ENCODE measurements at regions not wholly inside any gene's neighbourhood (a gene's known extent, or its start where the extent isn't known, plus 50 kb on each side); places are given as distances from the start of the nearest gene placed in this dataset.
A peak's percentile ranks its signal among the peaks of the same experiment; 100 is the strongest.

DNA sequence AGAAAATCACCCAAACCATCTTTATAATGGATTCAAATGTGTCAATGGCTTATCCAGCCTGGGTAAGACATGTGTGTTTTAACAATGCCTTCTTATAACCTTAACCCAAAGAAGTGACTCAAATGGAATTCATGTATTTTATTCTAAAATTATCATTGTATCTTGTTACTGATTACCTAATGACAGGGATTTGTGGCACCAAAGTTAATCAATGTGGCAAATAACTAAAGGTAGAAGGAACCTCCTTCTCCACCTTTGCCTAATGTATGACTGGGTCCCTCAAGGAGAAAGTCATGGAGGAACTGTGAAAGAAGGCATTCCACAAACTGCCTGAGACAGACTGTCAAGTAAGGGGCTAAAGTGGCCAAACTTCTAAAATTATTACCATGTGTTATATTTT is 84.4 kb upstream of the ITGA1 start:
- TF ChIP-seq, protein P1, sequence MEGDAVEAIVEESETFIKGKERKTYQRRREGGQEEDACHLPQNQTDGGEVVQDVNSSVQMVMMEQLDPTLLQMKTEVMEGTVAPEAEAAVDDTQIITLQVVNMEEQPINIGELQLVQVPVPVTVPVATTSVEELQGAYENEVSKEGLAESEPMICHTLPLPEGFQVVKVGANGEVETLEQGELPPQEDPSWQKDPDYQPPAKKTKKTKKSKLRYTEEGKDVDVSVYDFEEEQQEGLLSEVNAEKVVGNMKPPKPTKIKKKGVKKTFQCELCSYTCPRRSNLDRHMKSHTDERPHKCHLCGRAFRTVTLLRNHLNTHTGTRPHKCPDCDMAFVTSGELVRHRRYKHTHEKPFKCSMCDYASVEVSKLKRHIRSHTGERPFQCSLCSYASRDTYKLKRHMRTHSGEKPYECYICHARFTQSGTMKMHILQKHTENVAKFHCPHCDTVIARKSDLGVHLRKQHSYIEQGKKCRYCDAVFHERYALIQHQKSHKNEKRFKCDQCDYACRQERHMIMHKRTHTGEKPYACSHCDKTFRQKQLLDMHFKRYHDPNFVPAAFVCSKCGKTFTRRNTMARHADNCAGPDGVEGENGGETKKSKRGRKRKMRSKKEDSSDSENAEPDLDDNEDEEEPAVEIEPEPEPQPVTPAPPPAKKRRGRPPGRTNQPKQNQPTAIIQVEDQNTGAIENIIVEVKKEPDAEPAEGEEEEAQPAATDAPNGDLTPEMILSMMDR (IDR thresholded peaks at IDR 0.05), result no peak
- Histone ChIP-seq H3K4me3 (no peak overlapping the region), H3K27ac (peak overlapping the region in 1 of 2 donors; percentile 20)
- DNase-seq (ENCODE audit: low spot score), result no peak

DNA sequence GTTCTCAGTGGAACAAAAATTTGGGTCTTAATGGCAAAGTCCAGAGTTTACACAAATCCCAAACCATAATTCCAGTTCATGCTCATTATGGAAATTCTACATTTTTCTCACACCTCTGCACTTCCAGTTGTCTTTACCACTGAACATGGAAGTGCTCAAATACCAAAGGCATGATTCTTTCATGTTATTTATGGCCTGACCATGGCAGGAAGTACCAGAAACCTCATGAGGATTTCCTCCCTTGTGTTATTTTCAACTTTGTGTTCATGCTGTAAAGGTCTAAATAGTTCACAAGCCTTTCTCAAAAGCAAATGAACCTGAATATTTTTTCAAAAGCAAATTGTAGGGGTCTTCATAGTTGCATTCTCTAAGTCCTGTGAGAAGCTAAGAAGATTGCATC is 82.0 kb upstream of the ITGA1 start:
- Histone ChIP-seq H3K4me3 (no peak overlapping the region), H3K27ac (no peak overlapping the region)
- no peak for DNase-seq (ENCODE audit: low spot score)
- TF ChIP-seq, protein P1 (IDR thresholded peaks at IDR 0.05), result no peak

DNA sequence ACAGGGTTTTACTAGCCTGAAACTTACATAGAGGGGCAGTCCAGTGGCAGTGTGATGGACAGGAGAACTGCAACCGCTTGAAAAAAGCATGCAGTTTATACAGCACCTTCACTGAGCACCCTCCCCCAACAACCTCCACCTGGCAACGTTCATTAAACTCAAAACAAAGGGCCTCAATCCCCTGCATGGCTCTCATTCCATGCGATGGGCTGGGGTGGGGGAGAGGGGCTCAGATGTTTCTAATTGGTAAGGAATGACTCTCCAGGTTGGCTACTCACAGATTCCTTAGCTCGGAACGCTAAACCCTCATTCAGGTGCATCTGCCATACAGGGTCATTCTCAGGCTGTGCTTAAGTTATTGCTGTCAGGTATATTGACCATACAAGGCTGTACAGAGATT is 80.9 kb upstream of the ITGA1 start:
- Histone ChIP-seq H3K27ac (no peak overlapping the region), H3K4me3 (no peak overlapping the region)
- DNase-seq (ENCODE audit: low spot score), result no peak
- TF ChIP-seq, protein P1 (IDR thresholded peaks at IDR 0.05), result no peak

DNA sequence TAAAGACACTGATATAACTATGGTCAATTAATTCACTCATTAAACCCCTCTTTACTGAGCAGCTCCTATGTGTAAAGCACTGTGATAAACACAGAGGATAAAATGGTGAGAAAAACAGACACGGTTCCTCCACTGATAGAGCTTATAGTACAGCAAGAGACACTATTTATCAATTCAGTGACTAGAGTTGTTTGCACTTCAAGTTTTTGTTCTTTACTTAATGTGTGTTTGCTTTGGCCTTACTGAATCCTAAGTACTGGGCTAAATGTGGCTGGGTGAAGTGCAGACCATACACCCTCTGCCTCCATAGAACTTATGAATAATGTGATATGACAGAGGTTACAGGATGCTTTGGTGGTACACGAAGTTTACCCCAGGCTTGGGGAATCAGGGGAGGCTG is 80.1 kb upstream of the ITGA1 start:
- no peak for DNase-seq (ENCODE audit: low spot score)
- Histone ChIP-seq H3K27ac (no peak overlapping the region), H3K4me3 (no peak overlapping the region)
- TF ChIP-seq, protein P1 (IDR thresholded peaks at IDR 0.05), result no peak

DNA sequence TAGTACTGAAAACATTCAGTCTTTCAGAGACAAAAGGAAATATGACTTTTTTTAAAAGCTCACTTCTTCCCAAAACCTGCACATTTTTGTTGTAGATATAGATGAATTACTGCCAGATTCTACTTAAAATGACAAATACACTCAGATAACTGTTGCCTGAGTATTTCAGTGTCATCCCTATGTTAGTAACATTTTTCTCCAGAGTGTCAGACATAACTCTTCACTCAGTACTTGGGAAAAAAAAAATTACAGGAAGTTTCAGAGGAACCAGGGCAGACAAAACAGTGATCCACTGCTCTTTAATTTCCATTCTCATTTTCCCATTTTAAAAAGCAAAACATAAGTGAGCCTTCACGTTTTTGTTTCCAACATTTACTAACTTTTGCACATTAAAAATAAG is 79.3 kb upstream of the ITGA1 start:
- TF ChIP-seq, protein P1 (IDR thresholded peaks at IDR 0.05), result no peak

DNA sequence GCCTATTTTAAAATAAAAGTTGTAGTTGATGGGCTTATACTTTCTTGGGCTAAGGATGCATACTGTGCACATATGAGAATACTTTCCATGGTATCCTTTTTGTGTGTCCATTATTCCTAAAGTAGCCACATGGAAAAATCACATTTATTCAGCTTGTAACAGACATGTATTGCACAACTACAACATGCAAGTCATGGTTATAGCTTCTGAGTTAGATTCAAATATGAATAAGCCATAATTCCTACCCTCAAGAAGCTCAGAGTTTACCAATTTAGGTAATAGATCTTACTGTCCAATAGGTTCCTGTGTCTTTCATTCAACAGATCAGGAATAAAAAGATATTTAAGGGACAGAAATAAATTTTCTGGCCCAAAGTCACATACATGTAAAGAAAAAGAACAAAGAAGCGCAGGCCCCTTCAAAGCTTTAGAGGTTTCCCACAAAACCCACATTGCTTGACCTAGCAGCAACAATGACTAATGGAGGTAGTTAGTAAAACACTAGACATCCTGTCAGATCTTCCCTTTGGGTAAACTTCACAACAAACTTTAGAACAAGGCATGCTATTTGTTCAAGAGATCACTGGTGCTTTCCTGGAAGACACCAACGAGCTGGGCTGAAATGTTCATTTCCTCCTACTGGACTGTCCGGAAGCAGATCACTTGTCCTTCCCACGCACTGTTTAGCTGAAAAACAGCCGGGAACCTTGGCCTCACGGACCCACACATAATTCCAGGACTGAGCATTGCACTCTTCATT is 78.4 kb upstream of the ITGA1 start:
- TF ChIP-seq, protein P1 (IDR thresholded peaks at IDR 0.05), result no peak
- DNase-seq (ENCODE audit: low spot score), result no peak

More for the DNA sequence above, 79.3 kb upstream of the ITGA1 start:
- no peak for DNase-seq (ENCODE audit: low spot score)
- Histone ChIP-seq H3K27ac (no peak overlapping the region), H3K4me3 (no peak overlapping the region)

DNA sequence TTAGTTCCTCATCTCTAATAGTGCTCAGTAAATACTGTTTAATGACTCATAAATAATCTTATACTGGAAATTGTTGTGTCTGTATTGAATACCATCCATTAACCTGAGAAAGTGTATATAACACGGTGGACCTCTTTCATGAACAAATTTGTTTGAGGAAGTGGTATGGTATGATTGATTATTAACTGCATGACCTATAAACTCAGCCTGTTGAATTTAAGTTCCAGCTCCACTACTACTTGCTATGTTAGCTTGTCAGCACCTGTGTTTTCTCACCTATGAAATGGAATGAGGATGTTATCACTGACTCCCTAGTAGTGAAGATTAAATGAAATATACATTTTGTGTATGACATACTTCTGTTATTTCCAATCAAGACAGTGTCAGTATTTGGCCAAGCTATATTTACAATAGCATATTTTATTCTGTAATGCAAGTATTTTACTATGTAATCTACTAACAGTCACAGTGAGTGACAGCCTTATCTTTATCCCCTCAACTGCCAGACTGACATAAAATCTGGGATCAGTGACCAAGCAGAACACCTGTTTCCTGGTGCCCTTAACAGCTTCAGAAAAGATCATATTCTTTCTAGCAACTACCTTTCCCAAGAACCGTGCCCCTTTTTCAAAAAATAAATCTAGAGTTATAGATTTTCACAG is 77.3 kb upstream of the ITGA1 start:
- no peak overlapping the region for H3K4me3 ChIP-seq
- TF ChIP-seq, protein P1 (IDR thresholded peaks at IDR 0.05), result no peak
- H3K27ac ChIP-seq, result no peak overlapping the region
- no peak for DNase-seq (ENCODE audit: low spot score)

More for the DNA sequence above, 78.4 kb upstream of the ITGA1 start:
- Histone ChIP-seq H3K4me3 (no peak overlapping the region), H3K27ac (peak overlapping the region in 1 of 2 donors; percentile 40)

Measured in coronary artery (tissue), 2 donors.